PC-9 (cell line): ENCODE measurements at regions not wholly inside any gene's neighbourhood (a gene's known extent, or its start where the extent isn't known, plus 50 kb on each side); places are given as distances from the start of the nearest gene placed in this dataset.
A peak's percentile ranks its signal among the peaks of the same experiment; 100 is the strongest.
"Not testable (repeated sequence)": the region's sequence is repeated elsewhere in the genome, so short reads cannot be mapped to it uniquely, and the experiment has no call there.

ENCODE experiments used
- BruUV-seq: library from RNA; stranded (reverse); fragments of 400-500 nt; replicated peaks from 2 replicates; lab custom pipeline; 2021; lab: Mats Ljungman, UMichigan
- CTCF ChIA-PET: fragments of 300-600 bp; sonication (Branson Sonifier 250); formaldehyde crosslinking; loops from one replicate; lab custom pipeline; 2022; ENCODE audit warnings: antibody characterized with exemption; lab: Charles Lee
- POLR2A ChIA-PET: fragments of 300-600 bp; sonication (Branson Sonifier 250); formaldehyde crosslinking; loops from one replicate; lab custom pipeline; 2022; ENCODE audit warnings: antibody characterized with exemption; ENCODE audit not compliant: unreplicated experiment; lab: Charles Lee
- DNase-seq, 2 experiments: peaks; one replicate each; pipeline versions ENCODE4 v3.0.0 to v3.0.0-alpha.2; 2015 to 2022; ENCODE audit warnings: mixed read lengths in 1 of 2
- H2AFZ ChIP-seq: fragments of 200-600 bp; sonication (generic); 2 replicates; pipeline ENCODE4 v1.8.1; 2017; ENCODE audit warnings: antibody characterized with exemption
- H3F3A ChIP-seq: fragments of 200-600 bp; sonication (generic); 2 replicates; pipeline ENCODE4 v1.8.1; 2017; ENCODE audit warnings: antibody characterized with exemption, mild to moderate bottlenecking, low read depth; ENCODE audit not compliant: insufficient read depth
- H3K27ac ChIP-seq: fragments of 200-600 bp; sonication (generic); 2 replicates; pipeline ENCODE4 v1.6.1; 2016; ENCODE audit warnings: mixed run types
- H3K27me3 ChIP-seq: fragments of 200-600 bp; sonication (generic); 2 replicates; pipeline ENCODE4 v1.6.1; 2016; ENCODE audit warnings: low read depth, mixed run types; ENCODE audit not compliant: insufficient read depth
- H3K36me3 ChIP-seq: fragments of 200-600 bp; sonication (generic); 2 replicates; pipeline ENCODE4 v1.6.1; 2016; ENCODE audit warnings: low read depth, mixed run types
- H3K4me1 ChIP-seq: fragments of 200-600 bp; sonication (generic); replicated peaks from 2 replicates; pipeline ENCODE4 v1.6.1; 2016; ENCODE audit warnings: mixed run types; ENCODE audit not compliant: insufficient read depth
- H3K4me2 ChIP-seq: fragments of 200-600 bp; sonication (generic); 2 replicates; pipeline ENCODE4 v1.6.1; 2017; ENCODE audit warnings: mixed run types
- H3K4me3 ChIP-seq: fragments of 200-600 bp; sonication (generic); 2 replicates; pipeline ENCODE4 v1.6.1; 2016; ENCODE audit warnings: mixed run types
- H3K79me2 ChIP-seq: fragments of 200-600 bp; sonication (generic); 2 replicates; pipeline ENCODE4 v1.6.1; 2017; ENCODE audit warnings: low read depth, mixed run types
- H3K9me2 ChIP-seq: fragments of 200-600 bp; sonication (generic); 2 replicates; pipeline ENCODE4 v1.8.1; 2017; ENCODE audit warnings: mild to moderate bottlenecking; ENCODE audit not compliant: insufficient read depth
- H3K9me3 ChIP-seq: fragments of 200-600 bp; sonication (generic); 2 replicates; pipeline ENCODE4 v1.8.1; 2016; ENCODE audit warnings: low read depth; ENCODE audit not compliant: insufficient read depth
- H4K20me1 ChIP-seq: fragments of 200-600 bp; sonication (generic); 2 replicates; pipeline ENCODE4 v1.8.1; 2017; ENCODE audit not compliant: insufficient read depth
- EZH2 ChIP-seq: fragments of 200-600 bp; sonication (generic); IDR thresholded peaks from 2 replicates; pipeline ENCODE4 v1.8.0; 2017; ENCODE audit warnings: antibody characterized with exemption, low read depth
- intact Hi-C: fragments of 100-400 bp; cut with micrococcal nuclease; formaldehyde crosslinking; loops from one replicate; pipeline ENCODE4 v1.10.0; 2022; ENCODE audit not compliant: unreplicated experiment
- TF ChIP-seq, protein P1 (sequence below): fragments of 200-600 bp; sonication (generic); conservative IDR thresholded peaks from 2 replicates; pipeline ENCODE4 v1.6.1; 2017; ENCODE audit warnings: mixed run types, antibody characterized with exemption, mild to moderate bottlenecking, moderate library complexity

GRCh38 chr18:54662986-54663385, 71.9 kb downstream of the DYNAP start:
- H3K4me2 ChIP-seq = no peak overlapping the region
- H2AFZ ChIP-seq = no peak overlapping the region
- no peaks in the 10 kb centered on the region for H4K20me1 ChIP-seq
- no peaks in the 10 kb centered on the region for H3K9me2 ChIP-seq
- no peak overlapping the region for H3K4me3 ChIP-seq
- no peaks in the 10 kb centered on the region for H3K79me2 ChIP-seq
- POLR2A ChIA-PET = no interaction called here
- no peaks in the 10 kb centered on the region for H3K9me3 ChIP-seq
- no peaks in the 10 kb centered on the region for H3K27me3 ChIP-seq
- DNase-seq = no peak
- H3K4me1 ChIP-seq = no peaks in the 10 kb centered on the region
- intact Hi-C loops = no loop called here
- no peak overlapping the region for H3K27ac ChIP-seq
- H3K36me3 ChIP-seq = no peaks in the 10 kb centered on the region
- CTCF ChIA-PET = interaction anchor here (0.6 kb wide), 1 partner anchor 976 kb away, joined by 3 read pairs; no protein-coding TSS in a partner anchor
- no TSS peak for BruUV-seq
- TF ChIP-seq, protein P1, sequence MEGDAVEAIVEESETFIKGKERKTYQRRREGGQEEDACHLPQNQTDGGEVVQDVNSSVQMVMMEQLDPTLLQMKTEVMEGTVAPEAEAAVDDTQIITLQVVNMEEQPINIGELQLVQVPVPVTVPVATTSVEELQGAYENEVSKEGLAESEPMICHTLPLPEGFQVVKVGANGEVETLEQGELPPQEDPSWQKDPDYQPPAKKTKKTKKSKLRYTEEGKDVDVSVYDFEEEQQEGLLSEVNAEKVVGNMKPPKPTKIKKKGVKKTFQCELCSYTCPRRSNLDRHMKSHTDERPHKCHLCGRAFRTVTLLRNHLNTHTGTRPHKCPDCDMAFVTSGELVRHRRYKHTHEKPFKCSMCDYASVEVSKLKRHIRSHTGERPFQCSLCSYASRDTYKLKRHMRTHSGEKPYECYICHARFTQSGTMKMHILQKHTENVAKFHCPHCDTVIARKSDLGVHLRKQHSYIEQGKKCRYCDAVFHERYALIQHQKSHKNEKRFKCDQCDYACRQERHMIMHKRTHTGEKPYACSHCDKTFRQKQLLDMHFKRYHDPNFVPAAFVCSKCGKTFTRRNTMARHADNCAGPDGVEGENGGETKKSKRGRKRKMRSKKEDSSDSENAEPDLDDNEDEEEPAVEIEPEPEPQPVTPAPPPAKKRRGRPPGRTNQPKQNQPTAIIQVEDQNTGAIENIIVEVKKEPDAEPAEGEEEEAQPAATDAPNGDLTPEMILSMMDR = no peak
- no peak for TF ChIP-seq EZH2
- no peaks in the 10 kb centered on the region for H3F3A ChIP-seq

DNA sequence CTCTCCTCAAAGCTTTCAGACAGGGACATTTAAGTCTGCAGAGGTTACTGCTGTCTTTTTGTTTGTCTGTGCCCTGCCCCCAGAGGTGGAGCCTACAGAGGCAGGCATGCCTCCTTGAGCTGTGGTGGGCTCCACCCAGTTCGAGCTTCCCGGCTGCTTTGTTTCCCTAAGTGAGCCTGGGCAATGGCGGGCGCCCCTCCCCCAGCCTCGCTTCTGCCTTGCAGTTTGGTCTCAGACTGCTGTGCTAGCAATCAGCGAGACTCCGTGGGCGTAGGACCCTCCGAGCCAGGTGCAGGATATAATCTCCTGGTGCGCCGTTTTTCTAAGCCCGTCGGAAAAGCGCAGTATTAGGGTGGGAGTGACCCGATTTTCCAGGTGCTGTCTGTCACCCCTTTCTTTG, 78.7 kb downstream of the DYNAP start:
- H3K27me3 ChIP-seq, BruUV-seq, H3K79me2 ChIP-seq, H4K20me1 ChIP-seq, H3K4me3 ChIP-seq, POLR2A ChIA-PET, H3K9me3 ChIP-seq, H2AFZ ChIP-seq, H3K36me3 ChIP-seq, H3K9me2 ChIP-seq, DNase-seq, H3K27ac ChIP-seq, CTCF ChIA-PET, H3K4me2 ChIP-seq: not testable (repeated sequence)
- peaks cover 29% of the 10 kb centered on the region for H3F3A ChIP-seq
- intact Hi-C loops = loop anchor here (10.0 kb wide), 2 partner anchors 155 to 275 kb away; partner anchors contain the start of gene RAB27B
- peaks cover 36% of the 10 kb centered on the region for H3K4me1 ChIP-seq

DNA sequence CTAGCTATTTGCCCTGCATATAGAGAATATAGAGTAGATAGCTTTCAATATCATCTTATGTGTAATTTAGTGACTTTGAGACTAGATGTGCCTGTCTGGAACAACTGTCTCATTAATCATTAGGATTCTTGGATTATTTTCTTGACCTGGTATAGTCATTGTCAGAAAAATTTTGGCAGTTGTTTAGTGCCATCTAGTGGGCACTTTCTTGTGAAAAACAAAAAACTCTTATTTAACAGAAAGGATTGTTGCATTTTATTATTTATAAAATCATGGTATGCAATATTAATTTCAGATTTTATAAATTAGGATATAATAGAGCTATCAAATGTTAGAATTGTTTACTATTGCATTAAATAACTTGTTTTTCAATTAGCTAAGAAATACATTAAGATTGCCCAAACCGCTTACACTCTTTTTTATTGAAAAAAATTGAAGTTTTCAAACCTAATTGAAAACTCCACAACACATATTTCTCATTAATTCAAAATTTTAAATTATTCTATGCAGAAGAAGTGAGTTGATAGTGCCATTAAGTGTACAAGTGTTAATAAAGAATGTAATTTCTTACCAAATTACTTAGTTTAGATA, 80.3 kb downstream of the DYNAP start:
- Histone ChIP-seq H3K27me3 (no peaks in the 10 kb centered on the region), H2AFZ (no peak overlapping the region), H3F3A (peaks cover 29% of the 10 kb centered on the region), H3K4me3 (no peak overlapping the region), H3K27ac (0 out of 2 replicates have a peak overlapping the region, but pooled peaks have one; percentile 89), H3K4me1 (peaks cover 36% of the 10 kb centered on the region), H3K36me3 (no peaks in the 10 kb centered on the region), H3K9me3 (peaks cover 6% of the 10 kb centered on the region; the same call in 1 of the 2 replicates), H4K20me1 (no peaks in the 10 kb centered on the region), H3K4me2 (no peak overlapping the region), H3K9me2 (no peaks in the 10 kb centered on the region; the same call in 1 of the 2 replicates), H3K79me2 (no peaks in the 10 kb centered on the region)
- intact Hi-C loops = loop anchor here (1.0 to 10.0 kb wide), 5 partner anchors 112 to 279 kb away; partner anchors contain the start of gene RAB27B
- BruUV-seq = no TSS peak
- POLR2A ChIA-PET = interaction anchor here (0.6 kb wide), 1 partner anchor 42 kb away, joined by 5 read pairs; no protein-coding TSS in a partner anchor
- TF ChIP-seq, protein P1 = peak; percentile 82
- no peak for TF ChIP-seq EZH2
- DNase-seq = peak in 1 of 2 experiments; percentile 61
- CTCF ChIA-PET = interaction anchor here (0.9 to 1.1 kb wide), 3 partner anchors 21 to 227 kb away, joined by 3 to 4 read pairs (median 4); no protein-coding TSS in a partner anchor
